ENCODE measurements at regions not wholly inside any gene's neighbourhood (a gene's known extent, or its start where the extent isn't known, plus 50 kb on each side); places are given as distances from the start of the nearest gene placed in this dataset.

DNA sequence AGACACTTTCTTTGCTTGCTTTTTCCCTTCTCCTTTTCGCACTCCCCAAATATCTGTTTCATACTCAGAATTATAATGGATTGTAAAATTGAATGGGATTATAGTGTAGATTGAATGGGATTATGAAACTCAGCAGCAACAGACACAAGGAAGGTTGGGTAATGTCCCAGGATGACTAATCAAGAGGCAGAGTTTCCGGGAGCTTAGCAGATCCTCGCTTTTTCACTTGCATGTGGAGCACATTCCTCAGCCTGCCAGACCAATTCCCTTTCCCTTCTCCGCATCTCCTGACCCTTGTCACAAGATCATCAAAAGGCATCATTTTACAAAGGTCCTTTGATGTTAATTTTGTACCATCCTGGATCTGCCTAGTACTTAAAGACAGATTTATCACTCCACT lies 55.1 kb upstream of the SLC1A1 start:
- H3K4me3 Mint-ChIP-seq: no peak overlapping the region
- TF ChIP-seq, protein P1, sequence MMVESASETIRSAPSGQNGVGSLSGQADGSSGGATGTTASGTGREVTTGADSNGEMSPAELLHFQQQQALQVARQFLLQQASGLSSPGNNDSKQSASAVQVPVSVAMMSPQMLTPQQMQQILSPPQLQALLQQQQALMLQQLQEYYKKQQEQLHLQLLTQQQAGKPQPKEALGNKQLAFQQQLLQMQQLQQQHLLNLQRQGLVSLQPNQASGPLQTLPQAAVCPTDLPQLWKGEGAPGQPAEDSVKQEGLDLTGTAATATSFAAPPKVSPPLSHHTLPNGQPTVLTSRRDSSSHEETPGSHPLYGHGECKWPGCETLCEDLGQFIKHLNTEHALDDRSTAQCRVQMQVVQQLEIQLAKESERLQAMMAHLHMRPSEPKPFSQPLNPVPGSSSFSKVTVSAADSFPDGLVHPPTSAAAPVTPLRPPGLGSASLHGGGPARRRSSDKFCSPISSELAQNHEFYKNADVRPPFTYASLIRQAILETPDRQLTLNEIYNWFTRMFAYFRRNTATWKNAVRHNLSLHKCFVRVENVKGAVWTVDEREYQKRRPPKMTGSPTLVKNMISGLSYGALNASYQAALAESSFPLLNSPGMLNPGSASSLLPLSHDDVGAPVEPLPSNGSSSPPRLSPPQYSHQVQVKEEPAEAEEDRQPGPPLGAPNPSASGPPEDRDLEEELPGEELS (CRISPR knock-in tag; IDR thresholded peaks at IDR 0.05): no peak
- TF ChIP-seq ZNF138 (CRISPR knock-in tag; conservative IDR thresholded peaks at IDR 0.05): no peak
- TF ChIP-seq ZNF396 (CRISPR knock-in tag; IDR thresholded peaks at IDR 0.05; ENCODE audit: borderline replicate concordance): no peak
- no peak for TF ChIP-seq SMAD4 (CRISPR knock-in tag; IDR thresholded peaks at IDR 0.05)
- no peak for TF ChIP-seq GTF2I (CRISPR knock-in tag; conservative IDR thresholded peaks at IDR 0.05)
- TF ChIP-seq, protein P2, sequence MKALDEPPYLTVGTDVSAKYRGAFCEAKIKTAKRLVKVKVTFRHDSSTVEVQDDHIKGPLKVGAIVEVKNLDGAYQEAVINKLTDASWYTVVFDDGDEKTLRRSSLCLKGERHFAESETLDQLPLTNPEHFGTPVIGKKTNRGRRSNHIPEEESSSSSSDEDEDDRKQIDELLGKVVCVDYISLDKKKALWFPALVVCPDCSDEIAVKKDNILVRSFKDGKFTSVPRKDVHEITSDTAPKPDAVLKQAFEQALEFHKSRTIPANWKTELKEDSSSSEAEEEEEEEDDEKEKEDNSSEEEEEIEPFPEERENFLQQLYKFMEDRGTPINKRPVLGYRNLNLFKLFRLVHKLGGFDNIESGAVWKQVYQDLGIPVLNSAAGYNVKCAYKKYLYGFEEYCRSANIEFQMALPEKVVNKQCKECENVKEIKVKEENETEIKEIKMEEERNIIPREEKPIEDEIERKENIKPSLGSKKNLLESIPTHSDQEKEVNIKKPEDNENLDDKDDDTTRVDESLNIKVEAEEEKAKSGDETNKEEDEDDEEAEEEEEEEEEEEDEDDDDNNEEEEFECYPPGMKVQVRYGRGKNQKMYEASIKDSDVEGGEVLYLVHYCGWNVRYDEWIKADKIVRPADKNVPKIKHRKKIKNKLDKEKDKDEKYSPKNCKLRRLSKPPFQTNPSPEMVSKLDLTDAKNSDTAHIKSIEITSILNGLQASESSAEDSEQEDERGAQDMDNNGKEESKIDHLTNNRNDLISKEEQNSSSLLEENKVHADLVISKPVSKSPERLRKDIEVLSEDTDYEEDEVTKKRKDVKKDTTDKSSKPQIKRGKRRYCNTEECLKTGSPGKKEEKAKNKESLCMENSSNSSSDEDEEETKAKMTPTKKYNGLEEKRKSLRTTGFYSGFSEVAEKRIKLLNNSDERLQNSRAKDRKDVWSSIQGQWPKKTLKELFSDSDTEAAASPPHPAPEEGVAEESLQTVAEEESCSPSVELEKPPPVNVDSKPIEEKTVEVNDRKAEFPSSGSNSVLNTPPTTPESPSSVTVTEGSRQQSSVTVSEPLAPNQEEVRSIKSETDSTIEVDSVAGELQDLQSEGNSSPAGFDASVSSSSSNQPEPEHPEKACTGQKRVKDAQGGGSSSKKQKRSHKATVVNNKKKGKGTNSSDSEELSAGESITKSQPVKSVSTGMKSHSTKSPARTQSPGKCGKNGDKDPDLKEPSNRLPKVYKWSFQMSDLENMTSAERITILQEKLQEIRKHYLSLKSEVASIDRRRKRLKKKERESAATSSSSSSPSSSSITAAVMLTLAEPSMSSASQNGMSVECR (CRISPR knock-in tag; IDR thresholded peaks at IDR 0.05; ENCODE audit: borderline replicate concordance): no peak
- no peak for TF ChIP-seq CTCF (IDR thresholded peaks at IDR 0.05)
- no peak for TF ChIP-seq MAX (CRISPR knock-in tag; IDR thresholded peaks at IDR 0.05)
- H3K27me3 Mint-ChIP-seq (ENCODE audit: low read depth): no peaks in the 10 kb centered on the region
- no peak overlapping the region for H3K27ac Mint-ChIP-seq
- DNase-seq (ENCODE audit: low spot score) (no peak), ATAC-seq (peak; percentile 47; the same call in 1 of the 2 replicates)
- peaks cover 17% of the 10 kb centered on the region for H3K9me3 Mint-ChIP-seq
- H3K4me1 Mint-ChIP-seq: no peaks in the 10 kb centered on the region
- ChIA-PET POLR2A (interaction anchor here (0.6 kb wide), 1 partner anchor 10 kb away, joined by 3 read pairs; no protein-coding TSS in a partner anchor), CTCF (interaction anchor here (1.1 kb wide), 1 partner anchor 114 kb away, joined by 3 read pairs; no protein-coding TSS in a partner anchor)
- peaks cover 9% of the 10 kb centered on the region for H3K36me3 Mint-ChIP-seq

- ATAC-seq (no peak), DNase-seq (ENCODE audit: low spot score) (no peak)
- Mint-ChIP-seq H3K27ac (no peak overlapping the region), H3K4me1 (no peaks in the 10 kb centered on the region), H3K9me3 (no peaks in the 10 kb centered on the region), H3K36me3 (no peaks in the 10 kb centered on the region), H3K4me3 (no peak overlapping the region), H3K27me3 (ENCODE audit: low read depth) (no peaks in the 10 kb centered on the region)
- ChIA-PET CTCF (interaction anchor here (0.9 to 1.6 kb wide), 2 partner anchors 115 to 147 kb away, joined by 3 to 4 read pairs; no protein-coding TSS in a partner anchor), POLR2A (no interaction called here)
- TF ChIP-seq ELF4 (CRISPR knock-in tag; IDR thresholded peaks at IDR 0.05; ENCODE audit: low read depth) (no peak), ZBTB21 (CRISPR knock-in tag; IDR thresholded peaks at IDR 0.05; ENCODE audit: borderline replicate concordance) (no peak), HMGA2 (CRISPR knock-in tag; IDR thresholded peaks at IDR 0.05) (no peak), ATF3 (CRISPR knock-in tag; conservative IDR thresholded peaks at IDR 0.05) (no peak), NR3C1 (CRISPR knock-in tag; conservative IDR thresholded peaks at IDR 0.05; ENCODE audit: low read depth) (no peak), KAT7 (CRISPR knock-in tag; IDR thresholded peaks at IDR 0.05; ENCODE audit: borderline replicate concordance) (no peak), GABPB1 (CRISPR knock-in tag; IDR thresholded peaks at IDR 0.05) (no peak), NFE2L1 (CRISPR knock-in tag; IDR thresholded peaks at IDR 0.05) (no peak), CTCF (IDR thresholded peaks at IDR 0.05) (no peak), OVOL2 (CRISPR knock-in tag; IDR thresholded peaks at IDR 0.05; ENCODE audit: borderline replicate concordance) (no peak), ZNF121 (CRISPR knock-in tag; IDR thresholded peaks at IDR 0.05) (no peak), ESRRA (CRISPR knock-in tag; IDR thresholded peaks at IDR 0.05; ENCODE audit: borderline replicate concordance) (no peak)
- TF ChIP-seq, protein P2 (CRISPR knock-in tag; IDR thresholded peaks at IDR 0.05; ENCODE audit: borderline replicate concordance): no peak
Observed at GRCh38 chr9:4433379-4433778, 56.9 kb upstream of the SLC1A1 start.
